Activated CD4-positive, CD25-positive, alpha-beta regulatory T cell treated with anti-CD3 and anti-CD28 coated beads, Interleukin-2, amount 50 U/mL, for 16 hours (primary cell): ENCODE measurements at regions not wholly inside any gene's neighbourhood (a gene's known extent, or its start where the extent isn't known, plus 50 kb on each side); places are given as distances from the start of the nearest gene placed in this dataset.
"Not testable (repeated sequence)": the region's sequence is repeated elsewhere in the genome, so short reads cannot be mapped to it uniquely, and the experiment has no call there.

Experiments
- DNase-seq: peaks from one replicate; pipeline ENCODE4 v3.0.0-alpha.2; 2020; ENCODE audit warnings: low read depth, low spot score

DNA sequence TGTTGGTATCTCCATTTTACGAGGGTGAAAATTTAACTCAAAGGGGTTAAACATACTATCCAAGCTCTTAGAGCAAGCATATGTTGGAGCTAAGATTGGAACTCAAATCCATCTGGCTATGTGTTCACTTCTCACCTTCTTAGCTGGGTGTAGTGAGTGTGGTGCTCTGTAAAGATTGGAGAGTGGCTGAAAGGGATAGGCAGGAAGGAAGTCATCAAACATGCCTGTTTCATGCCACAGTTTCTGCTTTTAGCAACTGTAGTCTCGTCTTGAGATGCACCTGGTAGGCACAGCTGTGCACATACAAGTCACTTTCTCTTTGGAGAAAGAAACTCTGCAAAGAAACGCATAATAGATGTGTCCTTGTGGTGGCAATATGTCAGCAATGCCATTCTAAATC is 189.1 kb upstream of the MDFIC2 start:
- no peak for DNase-seq

DNA sequence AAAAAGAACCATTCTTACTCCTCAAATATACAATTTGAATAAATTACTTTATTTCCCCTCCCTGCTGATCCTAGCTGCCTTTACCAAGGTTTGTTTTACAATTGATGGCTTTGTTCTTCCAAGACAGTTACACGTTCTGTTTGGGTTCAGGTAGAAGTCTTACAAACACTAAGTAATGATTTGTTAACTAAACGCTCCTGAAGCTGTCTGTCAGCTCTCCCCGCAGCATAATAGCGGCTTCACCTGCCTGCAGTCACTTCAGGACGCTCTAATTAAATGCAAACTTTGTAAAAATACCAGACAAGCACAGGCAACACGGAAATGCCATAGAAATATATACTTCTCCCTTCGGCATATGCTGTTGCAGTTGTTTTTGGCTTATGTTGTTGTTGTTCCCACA is 176.4 kb upstream of the MDFIC2 start:
- DNase-seq: no peak

DNA sequence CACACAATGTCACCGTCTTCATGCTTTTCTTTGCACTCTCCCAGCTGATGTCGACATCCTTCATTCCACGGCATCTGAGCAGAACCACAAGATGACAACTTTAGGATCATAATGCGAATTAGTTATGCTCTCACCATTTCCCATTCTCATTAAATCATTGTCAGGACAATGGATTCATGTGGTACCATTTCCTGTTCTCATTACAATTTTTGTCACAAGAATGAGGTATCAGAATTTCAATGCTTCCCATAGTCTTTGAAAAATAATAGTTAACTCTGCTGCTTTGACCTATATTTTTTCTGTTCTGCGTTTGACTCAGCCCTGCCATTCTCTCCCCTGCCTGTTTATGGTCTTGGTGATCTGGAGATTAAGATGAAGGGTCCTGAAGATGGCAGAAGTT is 175.7 kb upstream of the MDFIC2 start:
- DNase-seq: no peak

DNA sequence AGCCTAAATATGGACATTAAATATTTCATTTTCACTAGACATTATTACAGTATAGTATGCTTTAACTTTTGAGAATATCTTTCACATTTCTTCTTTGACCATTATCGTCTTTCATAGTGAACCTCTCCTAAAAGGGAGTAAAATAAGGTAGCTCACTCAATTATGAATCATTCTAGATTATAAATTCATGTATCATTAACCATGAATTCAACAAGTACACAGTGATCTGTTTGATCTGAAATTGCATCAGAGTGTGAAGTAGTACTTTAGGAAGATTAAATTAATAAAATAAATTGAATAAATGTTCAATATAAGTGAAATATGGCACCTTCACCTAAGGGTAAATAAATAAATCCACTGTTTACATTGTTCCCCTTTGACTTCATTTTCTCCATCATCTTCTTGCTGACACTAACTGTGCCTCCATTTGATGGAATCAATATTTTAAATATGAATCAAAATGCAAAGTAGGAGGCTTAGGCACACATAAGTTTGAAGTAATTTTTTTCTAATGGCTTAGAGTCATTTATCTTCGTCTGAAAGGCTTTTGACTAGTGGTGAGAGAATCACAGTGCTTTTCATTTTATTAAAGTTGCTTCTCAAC is 174.1 kb upstream of the MDFIC2 start:
- no peak for DNase-seq

DNA sequence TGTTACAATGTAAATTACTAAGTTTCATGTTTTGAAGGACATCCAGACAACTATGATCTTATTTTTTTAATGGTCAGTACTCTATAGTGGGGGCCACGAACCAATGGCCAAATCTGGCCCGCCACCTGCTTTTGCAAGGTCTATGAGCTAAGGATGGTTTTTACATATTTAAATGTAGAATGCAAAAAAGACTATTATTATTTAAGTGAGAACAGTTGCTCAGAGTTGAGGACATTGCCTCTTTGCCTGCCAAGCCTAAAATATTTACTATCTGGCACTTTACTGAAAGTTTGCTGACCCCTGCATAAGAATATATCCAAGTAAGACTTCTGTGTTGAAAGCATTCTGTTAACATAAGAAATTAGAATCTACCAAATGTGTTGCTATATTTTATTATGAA is 163.7 kb upstream of the MDFIC2 start:
- DNase-seq: no peak

DNA sequence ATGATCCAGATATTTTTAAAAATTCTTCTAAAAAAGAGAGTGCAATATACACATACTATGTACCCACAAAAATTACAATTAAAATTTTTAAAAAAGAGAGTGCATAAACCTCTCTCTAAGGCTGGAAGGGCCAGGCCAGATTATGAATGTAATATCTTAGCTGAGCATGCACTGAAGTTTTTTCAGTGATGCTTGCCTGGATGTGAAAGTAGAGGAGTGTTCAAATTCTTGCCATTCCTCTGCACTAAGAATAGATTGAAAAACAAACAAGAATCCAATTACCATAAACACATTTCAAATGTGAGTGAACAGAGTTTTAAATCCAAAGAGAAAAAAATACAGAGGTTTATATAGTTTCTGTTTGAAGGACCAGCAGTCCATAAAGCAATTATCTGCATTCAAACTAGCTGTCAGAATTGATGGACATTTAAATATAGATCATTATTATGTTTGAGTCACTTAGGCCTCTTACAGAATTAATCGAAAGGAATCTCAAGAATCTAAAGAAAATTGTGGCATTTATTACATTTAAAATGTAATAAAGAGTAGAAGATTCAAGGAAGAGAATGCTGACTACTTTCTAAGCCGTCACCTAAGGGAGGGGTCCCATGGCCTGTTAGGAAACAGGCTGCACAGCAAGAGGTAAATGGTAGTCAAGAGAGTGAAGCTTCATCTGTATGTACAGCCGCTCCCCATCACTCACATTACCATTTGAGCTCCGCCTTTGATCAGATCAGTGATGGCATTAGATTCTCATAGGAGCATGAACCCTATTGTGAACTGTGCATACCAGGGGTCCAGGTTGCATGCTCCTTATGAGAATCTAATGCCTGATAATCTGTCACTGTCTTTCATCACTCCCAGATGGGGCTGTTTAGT is 159.3 kb upstream of the MDFIC2 start:
- no peak for DNase-seq

DNA sequence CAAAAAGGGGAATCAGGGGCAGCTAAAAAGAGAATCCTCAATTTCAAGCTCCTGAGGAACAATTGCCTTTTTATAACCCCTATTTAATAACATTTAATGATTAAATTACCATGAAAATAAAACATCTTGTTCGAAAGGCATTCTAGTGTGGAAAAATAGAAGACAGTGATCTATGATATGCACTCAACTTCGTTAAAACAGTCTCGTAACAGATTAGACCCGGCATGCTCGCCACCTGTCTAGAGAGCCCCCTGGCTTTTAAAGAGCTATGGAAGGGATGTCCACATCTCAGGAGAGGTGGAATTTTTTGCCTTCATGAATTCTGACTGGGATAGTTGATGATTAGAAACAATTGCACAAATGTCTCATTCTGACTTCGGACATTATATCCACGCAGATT is 153.7 kb upstream of the MDFIC2 start:
- DNase-seq: no peak

DNA sequence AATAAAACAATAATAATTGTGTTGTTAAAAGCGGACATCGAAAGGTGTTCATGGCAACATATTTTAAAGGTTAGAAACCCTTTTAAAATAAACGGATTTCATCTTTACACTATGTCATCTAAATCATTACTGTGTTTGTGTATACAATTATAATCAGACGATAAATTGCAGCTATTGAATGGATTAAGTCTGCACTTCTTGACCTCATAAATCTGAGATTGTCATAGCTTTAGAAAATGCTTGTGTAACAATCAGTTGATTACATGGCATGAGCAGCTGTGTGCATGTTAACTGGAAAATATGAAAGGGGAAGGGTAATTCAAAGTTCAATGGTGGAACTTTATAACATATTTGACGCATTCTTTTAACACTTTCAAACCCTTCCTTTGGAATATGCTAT is 152.4 kb upstream of the MDFIC2 start:
- DNase-seq: no peak

DNA sequence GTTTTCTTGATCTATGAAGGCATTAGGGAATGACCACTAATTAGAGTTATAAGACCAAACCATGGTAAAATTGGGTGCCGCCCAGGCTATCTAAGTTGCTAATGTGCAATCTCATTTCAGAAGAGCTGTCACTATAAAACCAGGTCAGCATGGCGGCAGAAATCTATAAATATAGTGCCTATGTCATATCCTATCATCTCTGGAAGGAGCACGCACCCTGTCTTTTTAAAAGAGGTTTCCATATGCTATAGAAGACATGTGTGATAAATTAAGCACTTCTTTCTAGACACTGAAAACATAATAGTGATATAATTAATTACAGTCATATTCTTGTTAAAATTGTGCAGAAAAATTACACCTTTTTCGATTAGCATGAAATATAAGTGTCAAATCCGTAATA is 152.0 kb upstream of the MDFIC2 start:
- DNase-seq: no peak

DNA sequence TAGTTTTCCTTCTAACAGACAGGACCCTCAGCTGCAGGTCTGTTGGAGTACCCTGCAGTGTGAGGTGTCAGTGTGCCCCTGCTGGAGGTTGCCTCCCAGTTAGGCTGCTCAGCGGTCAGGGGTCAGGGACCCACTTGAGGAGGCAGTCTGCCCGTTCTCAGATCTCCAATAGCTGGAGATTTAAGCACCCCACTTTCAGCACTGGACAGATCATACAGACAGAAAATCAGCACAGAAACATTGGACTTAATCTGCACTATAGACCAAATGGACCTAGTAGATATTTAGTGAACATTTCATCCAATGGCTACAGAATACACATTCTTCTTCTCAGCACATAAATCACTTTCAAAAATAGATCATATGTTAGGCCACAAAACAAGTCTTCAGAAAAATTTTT is 137.8 kb upstream of the MDFIC2 start:
- DNase-seq: not testable (repeated sequence)

DNA sequence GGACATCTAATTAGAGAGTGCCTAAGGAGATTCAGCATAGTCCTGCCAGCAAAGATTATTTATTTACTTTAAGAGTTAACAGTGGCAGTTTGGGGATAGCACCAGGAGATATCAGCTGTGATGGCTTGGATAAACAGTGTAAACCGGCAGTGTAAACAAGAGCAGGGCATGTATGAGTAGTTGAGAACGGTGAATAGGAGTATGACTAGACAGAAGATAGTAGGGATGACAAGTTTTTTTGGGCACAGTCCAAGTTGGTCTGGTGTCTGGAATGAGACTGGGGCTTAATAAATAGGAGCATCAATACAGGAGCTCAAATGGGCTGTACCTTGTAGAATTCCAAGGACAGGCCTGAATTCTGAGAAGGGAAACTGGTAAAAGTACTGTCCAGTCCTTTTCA is 123.0 kb upstream of the MDFIC2 start:
- not testable (repeated sequence) for DNase-seq

DNA sequence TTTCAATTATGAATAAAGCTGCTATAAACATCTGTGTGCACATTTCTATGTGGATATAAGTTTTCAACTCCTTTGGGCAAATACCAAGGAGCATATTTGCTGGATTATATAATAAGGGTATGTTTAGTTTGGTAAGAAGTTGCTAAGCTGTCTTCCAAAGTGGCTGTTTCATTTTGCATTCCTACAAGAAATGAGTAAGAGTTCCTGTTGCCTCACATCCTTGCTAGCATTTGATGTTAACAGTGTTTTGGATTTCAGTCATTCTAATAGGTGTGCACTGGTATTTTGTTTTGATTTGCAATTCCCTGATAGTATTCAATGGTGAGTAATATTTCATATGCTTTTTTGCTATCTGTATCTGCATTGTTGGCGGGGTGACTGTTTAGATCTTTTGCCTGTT is 120.7 kb upstream of the MDFIC2 start:
- DNase-seq: no peak

DNA sequence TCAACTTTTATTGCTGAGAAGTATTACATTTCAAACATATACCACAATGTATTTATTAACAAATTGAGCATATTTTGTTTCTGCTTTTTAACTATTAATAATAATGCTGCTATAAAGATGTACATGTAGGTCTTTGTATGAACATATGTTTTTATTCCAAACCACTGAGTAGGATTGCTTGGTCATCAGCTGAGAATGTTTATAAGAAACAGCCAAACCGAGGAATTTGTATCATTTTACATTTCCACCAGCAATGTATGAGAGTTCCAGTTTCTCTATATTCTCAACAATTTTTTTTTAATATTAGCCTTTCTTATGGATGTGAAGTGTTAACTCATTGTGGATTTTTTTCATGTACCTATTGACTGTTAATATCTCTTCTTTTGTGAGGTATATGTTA is 119.5 kb upstream of the MDFIC2 start:
- DNase-seq: no peak

DNA sequence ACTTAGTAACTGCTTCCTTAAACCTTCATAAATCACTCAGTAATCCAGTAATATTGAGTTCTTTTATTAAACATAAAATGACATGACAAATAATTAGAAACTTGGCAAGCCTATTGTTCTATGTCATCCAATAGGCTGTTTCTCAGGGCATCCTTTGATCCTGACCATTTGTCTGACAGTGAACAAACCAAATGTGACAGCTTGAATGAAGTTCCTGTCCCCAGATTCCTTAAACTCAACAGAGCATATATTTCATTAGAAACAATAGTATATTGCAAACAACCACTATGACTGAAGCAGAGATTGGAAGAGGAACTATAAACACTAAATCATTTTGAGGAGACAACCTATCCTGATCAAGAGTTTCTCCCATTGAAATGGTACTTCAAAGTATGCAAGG is 113.6 kb upstream of the MDFIC2 start:
- DNase-seq: no peak

DNA sequence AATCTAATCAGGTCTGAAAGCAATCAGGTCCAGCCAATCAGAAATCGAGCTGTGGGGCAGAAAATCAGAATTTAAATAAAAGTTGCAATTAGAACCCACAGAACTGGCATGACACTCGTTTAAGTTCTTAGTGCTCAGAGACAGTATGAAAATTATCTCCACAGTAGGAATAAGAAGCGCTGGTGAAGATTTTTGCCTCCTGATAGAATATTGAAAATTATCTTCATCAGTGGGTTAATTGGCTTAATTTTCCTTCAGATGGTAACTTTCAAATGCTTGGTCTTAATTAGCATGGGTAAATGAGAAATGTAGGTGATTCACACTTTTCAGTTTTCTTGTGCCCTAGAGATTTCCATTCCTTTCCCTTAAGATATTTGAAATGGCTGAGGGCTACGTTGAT is 109.1 kb upstream of the MDFIC2 start:
- no peak for DNase-seq

DNA sequence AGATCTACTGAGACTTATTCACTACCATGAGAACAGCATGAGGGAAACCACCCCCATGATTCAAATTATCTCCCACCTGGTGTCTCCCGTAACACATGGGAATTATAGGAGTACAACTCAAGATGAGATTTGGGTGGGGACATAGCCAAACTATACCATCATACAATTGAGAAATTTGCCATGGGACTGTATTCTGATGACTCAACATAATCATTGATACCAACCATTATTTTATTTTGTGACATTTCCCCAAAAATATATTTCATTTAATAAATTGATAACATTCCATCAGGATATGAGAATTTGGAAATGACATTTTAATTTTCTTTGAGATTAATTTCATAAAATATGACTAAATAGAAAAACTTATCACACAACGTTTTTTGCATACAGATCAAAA is 96.6 kb upstream of the MDFIC2 start:
- DNase-seq: no peak

DNA sequence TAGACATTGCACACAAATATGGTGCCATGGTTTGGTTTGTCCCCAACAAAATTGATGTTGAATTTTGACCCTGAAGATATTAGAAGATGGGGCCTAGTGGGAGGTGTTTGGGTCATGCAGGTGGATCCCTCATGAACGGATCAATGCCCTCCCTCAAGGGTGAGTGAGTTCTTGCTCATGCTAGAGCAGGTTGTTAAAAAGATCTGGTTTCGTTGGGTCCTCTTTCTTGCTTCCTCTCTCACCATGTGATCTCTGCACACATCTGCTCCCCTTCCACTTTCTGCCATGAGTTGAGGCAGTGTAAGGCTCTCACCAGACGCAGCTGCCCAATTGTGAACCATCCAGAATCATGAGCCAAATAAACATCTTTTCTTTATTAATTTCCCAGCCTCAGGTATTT is 87.8 kb upstream of the MDFIC2 start:
- DNase-seq: no peak

DNA sequence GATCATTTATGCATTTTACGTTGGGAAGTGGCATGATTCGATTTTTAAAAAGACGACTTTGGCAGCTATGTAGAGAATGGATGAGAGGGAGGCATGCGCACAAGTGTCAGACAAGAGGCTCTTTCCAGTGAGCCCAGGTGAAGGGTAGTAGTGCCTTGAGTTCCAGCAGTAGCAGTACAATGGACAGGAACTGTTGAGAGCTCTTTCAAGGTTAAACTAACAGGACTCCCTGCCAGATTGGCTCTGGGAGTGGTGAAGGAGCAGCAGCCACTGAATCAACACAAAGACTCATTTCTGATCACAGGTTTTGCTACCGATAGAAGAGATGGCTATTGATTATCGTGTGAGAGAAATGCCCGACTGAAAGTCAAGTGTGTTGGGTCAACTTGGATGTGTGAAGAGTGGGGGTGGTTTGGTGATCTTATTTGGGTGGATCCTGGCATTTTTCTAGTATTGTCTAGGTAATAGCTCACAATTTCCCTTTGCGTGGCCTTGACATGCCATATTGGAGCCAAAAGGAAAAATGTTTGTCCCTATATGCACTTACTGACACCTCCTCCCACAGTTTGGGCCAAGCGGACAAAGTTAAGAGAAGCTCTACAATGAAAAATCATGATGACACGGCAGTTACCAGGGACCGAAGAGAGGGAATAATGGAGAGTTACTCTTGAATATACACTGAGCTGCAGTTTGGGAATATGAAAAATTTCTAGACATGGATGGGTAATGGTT is 81.6 kb upstream of the MDFIC2 start:
- no peak for DNase-seq

DNA sequence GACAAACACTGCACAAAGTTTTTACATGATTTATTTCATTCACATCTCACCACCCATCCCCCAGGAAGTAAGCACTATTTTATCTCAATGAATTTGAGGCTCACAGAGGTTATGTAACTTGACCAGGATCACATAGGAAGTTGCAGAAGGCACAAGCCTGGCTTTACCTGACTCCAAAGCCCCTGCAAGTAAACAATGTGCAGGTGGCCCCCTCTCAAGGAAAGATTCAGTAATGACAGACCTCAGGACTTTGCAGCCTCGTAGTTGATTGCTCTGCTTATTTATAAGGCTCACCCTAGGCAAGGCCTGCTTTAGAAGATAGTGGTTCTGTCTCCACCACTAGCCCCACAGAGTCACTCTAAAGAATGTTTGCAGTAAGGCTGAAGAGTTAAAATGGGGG is 79.8 kb upstream of the MDFIC2 start:
- no peak for DNase-seq

DNA sequence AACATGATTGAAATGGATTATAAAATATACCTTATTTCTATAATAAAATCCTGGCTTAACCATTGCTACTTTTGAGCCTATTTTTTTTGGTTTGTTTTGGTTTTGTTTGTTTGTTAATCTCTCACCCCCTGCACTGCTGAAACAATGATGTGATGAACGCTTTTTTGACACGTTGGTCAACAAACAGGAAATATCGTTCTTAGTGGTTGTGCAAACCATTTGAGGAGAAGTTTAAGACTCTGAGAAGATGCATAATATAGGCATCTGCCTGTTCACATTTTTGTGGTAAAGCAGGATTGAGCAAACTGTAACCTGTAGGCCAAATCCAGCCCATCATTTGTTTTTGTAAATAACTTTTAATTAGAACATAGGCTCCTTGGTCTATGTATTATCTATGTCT is 75.5 kb upstream of the MDFIC2 start:
- no peak for DNase-seq

DNA sequence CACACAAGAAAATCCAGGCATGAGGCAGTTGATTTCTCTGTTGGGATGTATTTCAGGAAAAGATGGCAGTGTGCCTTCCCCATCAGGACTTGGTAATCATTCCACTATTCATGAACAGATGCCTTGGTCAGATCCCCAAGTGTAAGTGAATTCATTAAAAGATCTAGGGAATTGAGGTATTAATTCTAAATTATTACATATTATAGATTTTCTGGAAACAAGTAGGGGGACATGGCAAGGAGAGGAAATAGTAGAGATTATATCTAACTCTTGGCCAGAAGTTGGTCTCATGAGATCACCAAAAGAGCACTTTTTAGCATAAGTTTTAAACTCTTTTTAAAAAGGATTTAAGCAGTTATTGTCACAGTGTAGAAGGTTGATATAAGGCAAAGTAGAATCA is 74.4 kb upstream of the MDFIC2 start:
- DNase-seq: no peak

DNA sequence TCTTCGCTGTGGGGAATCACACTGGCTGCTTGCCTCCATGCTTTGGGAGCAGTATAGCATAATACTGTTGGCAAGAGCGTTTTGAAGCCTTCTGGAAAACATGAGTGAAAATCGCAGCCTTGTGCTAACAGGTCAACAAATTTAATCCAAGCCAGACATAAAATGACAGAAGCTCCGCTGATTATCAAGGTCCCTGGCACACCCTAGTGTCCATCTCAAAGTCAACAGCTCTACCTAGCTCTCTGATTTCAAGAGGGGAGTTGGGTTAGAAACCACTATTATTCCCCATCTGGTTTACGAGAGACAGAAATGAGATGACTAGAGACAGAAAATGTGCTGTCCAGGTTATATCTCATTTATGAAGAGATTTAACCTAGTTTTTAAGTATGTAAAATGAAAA is 73.6 kb upstream of the MDFIC2 start:
- DNase-seq: no peak

DNA sequence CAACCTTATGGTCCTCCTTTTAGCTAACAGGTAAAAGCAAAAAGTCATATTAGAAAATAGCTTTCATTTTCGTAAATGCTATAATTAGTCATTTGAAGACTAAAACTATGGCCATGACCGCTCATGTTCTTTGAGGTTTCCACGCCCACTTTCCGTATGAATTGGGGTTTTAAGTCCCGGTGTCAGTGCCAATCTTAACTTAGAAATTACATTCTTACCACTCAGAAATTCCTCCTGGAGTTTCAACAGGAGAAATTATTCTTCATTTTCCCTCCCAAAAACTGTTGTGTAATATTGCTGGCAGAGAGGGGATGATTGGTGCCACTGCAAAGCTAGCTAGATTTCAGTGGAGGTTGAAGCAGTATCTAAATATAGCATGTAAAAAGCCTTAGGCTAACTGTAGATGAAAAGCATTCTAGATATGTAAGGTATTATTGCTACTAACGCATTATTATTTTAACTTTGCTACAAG is 71.0 kb upstream of the MDFIC2 start:
- no peak for DNase-seq
